HG03520 (cell line): ENCODE measurements at regions not wholly inside any gene's neighbourhood (a gene's known extent, or its start where the extent isn't known, plus 50 kb on each side); places are given as distances from the start of the nearest gene placed in this dataset.

Experiments used
- ATAC-seq: cut with Tn5 transposase; IDR thresholded peaks from one replicate; pipeline ENCODE4 v1.9.1; 2021; ENCODE audit warnings: mild to moderate bottlenecking, moderate library complexity; ENCODE audit not compliant: unreplicated experiment

DNA sequence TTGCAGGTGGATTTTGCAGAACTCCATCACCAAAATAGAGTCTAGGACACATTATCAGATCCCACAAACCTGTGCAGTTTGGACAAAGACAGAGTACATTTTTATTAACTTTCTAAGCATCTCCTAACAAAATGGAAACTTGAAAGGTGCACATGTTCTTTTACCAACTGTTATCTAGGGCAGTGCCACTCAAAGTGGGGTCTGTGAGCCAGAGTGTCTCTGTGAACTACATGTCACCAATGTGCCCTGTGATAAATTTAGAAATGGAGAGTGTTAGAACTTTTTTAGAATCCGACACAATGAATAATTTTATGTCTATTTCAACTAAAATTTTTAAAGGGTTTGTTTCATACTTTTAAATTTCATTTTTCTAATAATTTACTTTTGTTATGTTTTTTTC is 68.4 kb upstream of the TMC3 start:
- ATAC-seq: no peak

DNA sequence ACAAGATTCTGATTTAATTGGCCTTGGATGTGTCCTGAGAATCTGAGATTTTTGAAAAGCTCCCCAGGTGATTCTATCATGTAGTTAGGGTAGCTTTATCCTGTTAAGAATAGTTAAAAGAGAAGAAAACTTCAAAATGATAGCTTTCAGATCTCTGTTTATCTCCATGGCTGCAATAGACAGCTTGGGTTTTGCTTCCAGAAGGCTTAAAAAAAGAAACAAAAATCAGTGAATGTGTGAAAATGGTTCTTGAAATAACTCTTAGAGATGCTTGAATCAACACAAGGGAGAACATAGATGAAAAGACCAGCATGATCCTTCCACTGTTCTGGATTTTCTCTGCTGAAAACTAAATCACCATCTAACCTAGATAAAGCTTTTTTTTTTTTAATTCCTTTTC is 60.8 kb upstream of the TMC3 start:
- no peak for ATAC-seq

DNA sequence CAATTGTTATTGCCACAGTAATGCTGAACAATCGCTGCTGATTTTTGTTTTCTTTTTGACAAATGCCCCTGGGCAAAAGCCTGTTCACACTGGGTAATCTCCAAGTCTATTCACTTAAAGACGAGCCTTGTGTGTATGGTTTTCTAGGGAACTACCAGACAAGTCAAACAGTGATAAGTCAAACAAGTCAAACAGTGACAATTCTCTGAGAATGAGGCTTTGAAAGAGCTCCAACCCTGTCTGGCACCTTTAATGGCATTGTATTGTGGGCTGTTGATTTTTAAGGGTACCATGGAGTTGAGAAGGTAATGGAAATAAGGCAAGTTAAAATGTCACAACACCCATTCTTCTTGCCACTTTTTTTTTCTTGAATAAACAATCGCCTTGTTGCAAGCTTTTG is 59.4 kb upstream of the TMC3 start:
- ATAC-seq: no peak

DNA sequence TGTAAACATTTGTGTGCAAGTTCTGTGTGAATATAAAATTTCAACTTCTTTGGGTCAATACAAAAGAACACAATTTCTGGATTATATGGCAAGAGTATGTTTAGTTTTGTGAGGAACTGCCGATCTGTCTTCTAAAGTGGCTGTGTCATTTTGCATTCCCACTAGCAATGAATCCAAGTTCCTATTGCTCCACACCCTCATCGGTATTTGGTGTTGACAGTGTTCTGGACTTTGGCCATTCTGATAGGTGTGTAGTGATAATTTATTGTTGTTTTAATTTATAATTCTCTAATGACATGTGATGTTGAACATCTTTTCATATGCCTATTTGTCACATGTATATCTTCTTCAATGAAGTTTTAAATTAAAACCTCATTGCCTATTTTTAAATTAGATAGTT is 58.2 kb upstream of the TMC3 start:
- no peak for ATAC-seq

DNA sequence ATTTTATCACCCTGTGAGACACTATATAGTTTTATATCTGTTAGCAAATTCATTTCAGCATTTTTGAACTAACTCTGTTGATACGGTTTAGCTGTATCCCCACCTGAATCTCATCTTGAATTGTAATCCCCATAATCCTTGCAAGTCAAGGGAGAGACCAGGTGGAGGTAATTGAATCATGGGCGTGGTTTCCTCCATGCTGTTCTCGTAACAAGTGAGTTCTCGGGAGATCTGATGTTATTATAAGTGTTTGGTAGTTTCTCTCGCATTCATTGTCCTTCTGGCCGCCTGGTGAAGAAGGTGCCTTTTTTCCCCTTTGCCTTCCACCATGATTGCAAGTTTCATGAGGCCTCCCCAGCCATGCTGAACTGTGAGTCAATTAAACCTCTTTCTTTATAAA is 53.2 kb upstream of the TMC3 start:
- ATAC-seq: no peak

DNA sequence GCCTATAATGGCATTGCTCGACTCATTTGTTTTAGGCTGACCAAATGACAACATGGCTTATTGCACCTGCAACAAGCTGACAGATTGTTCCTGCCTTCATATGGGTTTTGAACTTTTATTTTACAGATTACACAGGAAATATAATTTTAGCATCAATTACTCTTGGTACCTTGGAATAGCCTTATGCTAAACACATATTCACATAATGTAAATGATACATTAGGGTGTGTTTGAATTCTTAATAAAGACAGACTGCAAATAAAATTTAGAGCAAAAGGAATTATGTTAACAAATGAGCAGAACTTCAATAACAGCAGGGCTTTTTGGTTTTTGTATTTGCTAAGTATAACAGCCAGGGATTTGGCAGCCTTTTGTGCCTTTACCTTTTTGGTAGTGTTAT is 51.9 kb upstream of the TMC3 start:
- no peak for ATAC-seq
